ENCODE measurements at regions not wholly inside any gene's neighbourhood (a gene's known extent, or its start where the extent isn't known, plus 50 kb on each side); places are given as distances from the start of the nearest gene placed in this dataset.
A peak's percentile ranks its signal among the peaks of the same experiment; 100 is the strongest.
"Not testable (repeated sequence)": the region's sequence is repeated elsewhere in the genome, so short reads cannot be mapped to it uniquely, and the experiment has no call there.

DNA sequence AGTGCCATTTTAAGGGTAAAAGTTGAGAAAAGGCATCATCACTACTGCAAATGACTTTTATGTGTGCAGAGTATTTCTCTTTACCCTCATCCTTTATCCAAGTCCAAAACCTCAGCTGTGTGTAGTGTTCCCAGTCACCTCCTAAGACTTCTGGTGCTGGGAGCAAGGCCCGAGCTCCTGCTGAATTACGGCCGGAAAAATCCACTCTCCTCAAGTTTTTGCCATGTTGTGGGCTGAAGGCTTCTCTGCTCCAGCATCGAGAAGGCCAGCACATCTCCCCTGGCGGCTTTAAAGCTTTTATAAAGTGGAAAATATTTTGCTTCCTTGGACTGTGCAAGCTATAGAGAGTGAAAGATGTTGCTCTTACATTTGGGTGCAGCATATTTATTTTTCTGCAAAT, 153.2 kb upstream of the THBS2 start:
- Mint-ChIP-seq H3K27me3 (ENCODE audit: low read depth in 3 of 3) (peaks cover 4 to 9% (median 6%) of the 10 kb centered on the region in 3 donors), H3K27ac (no peak overlapping the region), H3K4me3 (no peak overlapping the region), H3K4me1 (no peaks in the 10 kb centered on the region), H3K9me3 (peaks cover 0 to 2% (median 0%) of the 10 kb centered on the region in 6 donors), H3K36me3 (no peaks in the 10 kb centered on the region)
- no peak for DNase-seq

DNA sequence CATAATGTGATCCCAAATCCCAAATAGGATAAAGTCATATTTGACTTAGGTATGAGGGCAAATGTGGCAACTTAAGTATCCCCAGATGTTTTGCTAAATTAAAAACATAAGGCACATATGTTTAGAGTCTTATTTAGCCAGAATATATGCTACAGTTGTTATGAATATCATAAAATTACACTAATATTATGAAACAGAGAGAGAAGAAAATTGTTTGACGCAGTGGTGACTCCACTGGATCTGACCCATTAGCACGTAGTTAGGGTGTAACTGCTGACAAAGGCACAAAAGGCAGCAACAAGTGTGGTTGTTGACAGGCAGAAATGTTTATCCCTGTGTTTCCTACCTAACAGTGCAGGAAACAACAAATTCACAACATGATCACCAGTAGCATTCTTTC, 152.4 kb upstream of the THBS2 start:
- Mint-ChIP-seq H3K4me3 (no peak overlapping the region), H3K27me3 (ENCODE audit: low read depth in 3 of 3) (peaks cover 3 to 9% (median 6%) of the 10 kb centered on the region in 3 donors), H3K27ac (no peak overlapping the region), H3K4me1 (no peaks in the 10 kb centered on the region), H3K36me3 (no peaks in the 10 kb centered on the region), H3K9me3 (peaks cover 0 to 2% (median 0%) of the 10 kb centered on the region in 6 donors)
- no peak for DNase-seq

- H3K9me3 Mint-ChIP-seq, result peaks cover 0 to 2% (median 0%) of the 10 kb centered on the region in 6 donors
- H3K27me3 Mint-ChIP-seq (ENCODE audit: low read depth in 3 of 3), result peaks cover 3 to 9% (median 7%) of the 10 kb centered on the region in 3 donors
- no peaks in the 10 kb centered on the region for H3K4me1 Mint-ChIP-seq
- no peak overlapping the region for H3K4me3 Mint-ChIP-seq
- H3K36me3 Mint-ChIP-seq, result no peaks in the 10 kb centered on the region
- no peak for DNase-seq
- no peak overlapping the region for H3K27ac Mint-ChIP-seq
These were observed 151.2 kb upstream of the THBS2 start for GRCh38 chr6:169404828-169405227.

DNA sequence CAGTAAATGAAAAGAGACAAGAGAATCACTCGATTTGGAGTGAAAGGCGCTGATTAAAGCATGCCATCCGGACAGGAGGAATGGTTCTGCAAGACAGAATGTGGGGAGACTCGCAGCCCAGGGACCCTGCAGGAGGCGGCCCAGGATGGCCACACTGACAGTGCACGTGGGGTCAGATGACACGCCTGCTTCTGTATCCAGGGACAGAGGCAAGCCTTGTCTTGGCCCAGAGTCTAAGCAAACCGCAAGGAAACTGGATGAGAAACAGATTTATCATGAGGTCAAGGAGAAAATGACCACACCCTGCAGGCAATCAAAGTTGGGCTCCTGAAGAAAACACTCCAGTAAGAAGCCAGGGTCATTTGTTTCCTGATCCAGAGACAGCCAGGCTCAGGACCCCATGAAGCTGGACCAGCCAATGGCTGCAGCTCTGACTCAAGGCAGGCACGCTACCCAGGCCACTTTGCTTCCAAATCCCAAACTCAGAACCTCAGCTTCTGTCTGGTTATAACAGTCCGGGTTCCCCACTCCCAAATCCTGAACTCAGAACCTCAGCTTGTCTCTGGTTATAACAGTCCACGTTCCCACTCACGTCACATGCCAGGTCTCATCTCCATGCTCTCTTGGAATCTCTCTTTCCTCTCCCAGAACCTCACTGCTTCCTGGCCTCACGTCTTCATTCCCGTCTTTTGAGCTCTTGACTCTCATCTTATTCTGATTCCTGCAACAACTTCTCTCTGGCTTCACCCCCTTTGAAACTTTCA, 144.9 kb upstream of the THBS2 start:
- no peak for DNase-seq
- Mint-ChIP-seq H3K27ac (no peak overlapping the region), H3K27me3 (ENCODE audit: low read depth in 3 of 3) (peaks cover 0 to 5% (median 3%) of the 10 kb centered on the region in 3 donors), H3K4me1 (no peaks in the 10 kb centered on the region), H3K4me3 (no peak overlapping the region), H3K36me3 (no peaks in the 10 kb centered on the region), H3K9me3 (no peaks in the 10 kb centered on the region)

DNA sequence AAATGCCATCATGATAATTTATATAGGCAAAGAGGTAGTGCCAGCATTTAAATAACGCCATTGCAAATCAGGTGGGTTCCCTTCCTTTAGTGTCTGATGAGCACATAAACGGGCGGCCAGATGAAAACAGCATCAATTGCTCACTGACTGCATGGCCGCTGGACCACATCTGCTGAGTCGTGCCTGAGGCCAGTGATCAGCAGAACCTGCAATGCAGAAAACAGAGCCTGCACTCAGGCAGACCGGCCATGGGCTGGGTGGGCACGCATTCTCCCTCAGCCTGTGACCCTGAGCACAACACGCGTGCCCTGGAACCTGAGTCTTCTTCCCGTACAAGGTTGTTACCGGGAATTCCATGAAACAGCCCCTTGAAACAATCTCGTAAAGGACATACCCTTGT, 144.0 kb upstream of the THBS2 start:
- H3K9me3 Mint-ChIP-seq, result no peaks in the 10 kb centered on the region
- no peak overlapping the region for H3K4me3 Mint-ChIP-seq
- no peak for DNase-seq
- peaks cover 2% of the 10 kb centered on the region in 3 donors for H3K27me3 Mint-ChIP-seq (ENCODE audit: low read depth in 3 of 3)
- no peaks in the 10 kb centered on the region for H3K4me1 Mint-ChIP-seq
- H3K27ac Mint-ChIP-seq, result no peak overlapping the region
- no peaks in the 10 kb centered on the region for H3K36me3 Mint-ChIP-seq

DNA sequence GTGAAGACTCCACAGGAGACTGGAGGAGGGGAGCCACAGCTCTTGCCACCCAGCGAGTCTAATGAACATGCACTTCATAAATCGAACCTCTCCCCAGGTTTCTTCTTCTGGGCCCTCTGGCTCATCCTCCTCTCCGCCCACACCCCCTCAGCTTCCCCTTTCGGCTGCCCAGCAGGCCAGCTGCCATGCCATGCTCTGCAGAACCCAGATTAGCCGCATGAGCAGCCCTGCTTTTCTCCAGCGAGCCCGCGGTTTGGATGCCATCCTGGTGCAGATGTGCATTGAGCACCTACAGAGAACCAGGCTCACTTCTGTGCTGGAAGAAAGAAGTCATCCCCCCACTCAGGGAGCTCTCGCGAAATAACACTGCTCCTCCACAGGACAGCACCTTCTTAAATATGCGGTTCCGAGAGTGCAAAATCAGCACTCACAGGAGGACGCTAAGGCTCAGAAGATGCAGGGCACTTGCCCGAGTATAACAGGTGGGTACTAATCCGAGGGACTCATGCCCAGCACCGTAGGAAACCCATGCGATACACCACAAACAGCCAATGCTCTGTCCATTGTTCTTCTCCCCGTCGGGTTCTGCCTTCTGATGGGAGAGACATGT, 143.0 kb upstream of the THBS2 start:
- Mint-ChIP-seq H3K27me3 (ENCODE audit: low read depth in 3 of 3) (peaks cover 2% of the 10 kb centered on the region in 3 donors), H3K27ac (no peak overlapping the region), H3K4me3 (no peak overlapping the region), H3K9me3 (no peaks in the 10 kb centered on the region), H3K4me1 (no peaks in the 10 kb centered on the region), H3K36me3 (no peaks in the 10 kb centered on the region)
- no peak for DNase-seq

GRCh38 chr6:169396009-169396539, 142.4 kb upstream of the THBS2 start:
- H3K27ac Mint-ChIP-seq, result not testable (repeated sequence)

DNA sequence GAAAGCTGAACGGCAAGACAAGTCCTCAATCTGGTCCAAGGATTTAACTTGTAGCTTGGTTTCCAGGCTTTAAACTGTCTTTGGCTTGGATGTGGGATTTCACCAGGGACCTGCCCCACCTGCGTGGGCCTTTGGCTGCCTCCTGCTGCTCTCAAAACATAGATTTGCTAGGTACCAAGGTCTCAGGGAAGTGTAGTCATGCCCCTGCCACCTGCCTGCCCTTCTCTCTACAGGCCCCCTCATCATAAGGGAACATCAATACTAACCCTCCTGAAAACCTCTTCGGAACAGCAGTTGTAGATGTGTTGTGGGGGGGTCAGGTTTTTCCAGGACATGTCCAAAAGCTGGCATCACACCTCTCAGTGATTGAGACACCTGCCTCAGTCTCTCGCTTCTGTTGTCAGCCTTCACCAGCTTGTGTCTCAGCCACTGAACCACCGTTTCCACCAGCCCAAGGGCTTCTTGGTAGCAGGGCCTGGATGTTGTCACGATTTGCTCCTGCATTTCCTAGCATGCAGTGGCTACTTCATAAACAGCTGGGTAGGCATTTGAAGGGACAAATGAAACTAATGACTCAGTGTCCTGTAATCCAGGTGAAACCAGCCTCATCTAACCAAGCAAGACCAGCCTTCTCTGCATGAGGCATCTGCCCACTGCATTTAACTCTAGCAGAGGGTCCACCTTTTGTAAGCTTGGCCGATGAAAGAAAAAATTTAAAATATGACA, 141.6 kb upstream of the THBS2 start:
- DNase-seq, result no peak
- Mint-ChIP-seq H3K4me3 (no peak overlapping the region), H3K9me3 (no peaks in the 10 kb centered on the region), H3K27me3 (ENCODE audit: low read depth in 3 of 3) (peaks cover 1 to 2% (median 2%) of the 10 kb centered on the region in 3 donors), H3K27ac (no peak overlapping the region), H3K4me1 (no peaks in the 10 kb centered on the region), H3K36me3 (no peaks in the 10 kb centered on the region)

More at GRCh38 chr6:169396009-169396539, 142.4 kb upstream of the THBS2 start:
- not testable (repeated sequence) for H3K36me3 Mint-ChIP-seq; H3K4me1 Mint-ChIP-seq; H3K9me3 Mint-ChIP-seq; H3K4me3 Mint-ChIP-seq; DNase-seq; H3K27me3 Mint-ChIP-seq (ENCODE audit: low read depth in 3 of 3)

DNA sequence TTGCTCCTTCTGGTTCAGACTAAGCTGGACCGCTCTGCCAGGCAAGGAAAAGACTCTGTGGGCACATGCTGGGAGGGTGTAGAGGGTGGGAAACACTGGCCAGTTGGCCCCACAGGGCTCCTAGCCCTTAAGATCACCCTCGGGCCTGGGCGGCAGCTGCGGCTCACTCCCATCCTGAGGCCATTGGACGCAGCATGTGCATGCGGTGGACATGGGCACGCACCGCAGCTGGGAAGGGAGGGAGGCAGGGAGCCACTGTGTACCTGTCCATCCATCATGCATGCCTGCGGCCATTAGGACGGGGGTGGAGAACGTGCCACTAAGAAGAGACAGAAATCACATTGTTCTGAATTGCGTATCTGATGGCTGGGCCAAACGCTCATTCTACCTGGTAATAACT, 140.1 kb upstream of the THBS2 start:
- no peak for DNase-seq
- Mint-ChIP-seq H3K27me3 (ENCODE audit: low read depth in 3 of 3) (peaks cover 0 to 6% (median 2%) of the 10 kb centered on the region in 3 donors), H3K9me3 (peaks cover 0 to 2% (median 0%) of the 10 kb centered on the region in 6 donors), H3K27ac (no peak overlapping the region), H3K36me3 (no peaks in the 10 kb centered on the region), H3K4me1 (no peaks in the 10 kb centered on the region), H3K4me3 (no peak overlapping the region)

DNA sequence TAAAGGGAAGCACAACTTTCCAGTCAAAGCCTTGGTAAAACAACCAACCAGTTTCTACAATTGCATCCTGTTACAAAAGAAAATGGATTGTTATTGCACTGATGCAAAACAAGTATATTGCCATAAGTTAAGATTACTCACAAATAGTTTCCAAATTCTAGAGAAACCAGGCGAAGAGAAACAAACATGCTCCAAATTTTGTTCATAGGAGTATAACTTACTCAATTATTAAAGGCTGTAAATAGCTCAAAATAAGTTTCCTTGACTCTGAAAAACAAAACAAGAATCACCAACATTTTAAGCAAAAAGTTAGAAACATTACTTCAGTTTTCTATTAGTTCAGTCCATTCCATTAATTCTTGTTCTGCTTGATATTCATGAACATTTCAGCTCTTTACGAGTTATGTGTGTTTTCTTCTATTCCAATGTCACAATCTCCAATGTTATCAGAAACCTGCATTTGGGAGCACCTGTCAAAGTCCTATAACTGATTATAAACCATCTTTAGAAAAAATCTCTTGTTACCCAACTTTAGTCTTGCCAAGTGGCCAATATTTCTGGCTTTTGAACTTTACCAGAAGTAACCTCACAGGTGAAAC, 137.9 kb upstream of the THBS2 start:
- Mint-ChIP-seq H3K4me3 (no peak overlapping the region), H3K9me3 (peaks cover 0 to 2% (median 0%) of the 10 kb centered on the region in 6 donors), H3K27ac (no peak overlapping the region), H3K4me1 (no peaks in the 10 kb centered on the region), H3K36me3 (no peaks in the 10 kb centered on the region), H3K27me3 (ENCODE audit: low read depth in 3 of 3) (peaks cover 2 to 6% (median 2%) of the 10 kb centered on the region in 3 donors)
- DNase-seq, result no peak

GRCh38 chr6:169388395-169389166, 134.9 kb upstream of the THBS2 start:
- peaks cover 0 to 2% (median 0%) of the 10 kb centered on the region in 6 donors for H3K9me3 Mint-ChIP-seq
- no peak for DNase-seq
- H3K36me3 Mint-ChIP-seq, result no peaks in the 10 kb centered on the region
- H3K4me3 Mint-ChIP-seq, result no peak overlapping the region
- H3K27me3 Mint-ChIP-seq (ENCODE audit: low read depth in 3 of 3), result peaks cover 2 to 6% (median 2%) of the 10 kb centered on the region in 3 donors
- H3K27ac Mint-ChIP-seq, result no peak overlapping the region
- no peaks in the 10 kb centered on the region for H3K4me1 Mint-ChIP-seq

DNA sequence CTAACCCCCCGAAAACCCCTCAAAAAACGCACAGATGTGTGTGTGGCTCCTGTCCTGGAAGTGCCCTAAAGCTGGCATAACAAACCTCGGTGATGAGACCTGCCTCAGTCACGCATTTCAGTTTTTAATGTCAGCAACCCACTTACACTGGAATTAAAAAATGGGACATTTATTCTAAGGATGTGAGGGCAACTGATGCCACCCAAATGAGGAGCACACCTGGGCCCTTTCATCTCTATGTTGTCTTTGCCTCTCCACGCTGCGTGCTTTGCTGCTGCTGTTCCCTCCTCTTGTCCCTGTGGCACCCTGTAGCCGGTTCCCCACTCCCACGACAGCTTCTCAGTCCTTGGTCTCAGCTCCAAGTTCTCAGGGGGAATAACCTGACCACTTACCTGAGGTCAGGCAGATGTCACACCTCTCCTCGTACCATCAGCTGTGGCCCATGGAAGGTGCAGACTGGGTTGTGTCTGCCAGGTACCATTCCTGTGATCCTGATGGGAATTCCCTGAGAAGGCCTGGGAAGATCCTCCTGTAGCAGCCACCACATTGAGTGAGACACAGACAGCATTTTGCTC, 134.2 kb upstream of the THBS2 start:
- H3K27me3 Mint-ChIP-seq (ENCODE audit: low read depth in 3 of 3), result peaks cover 0 to 6% (median 2%) of the 10 kb centered on the region in 3 donors
- H3K4me1 Mint-ChIP-seq, result no peaks in the 10 kb centered on the region
- no peaks in the 10 kb centered on the region for H3K36me3 Mint-ChIP-seq
- no peak for DNase-seq
- peak overlapping the region in 1 of 6 donors; percentile 51 for H3K27ac Mint-ChIP-seq
- H3K9me3 Mint-ChIP-seq, result peaks cover 0 to 2% (median 0%) of the 10 kb centered on the region in 6 donors
- no peak overlapping the region for H3K4me3 Mint-ChIP-seq
